ENCODE measurements at regions not wholly inside any gene's neighbourhood (a gene's known extent, or its start where the extent isn't known, plus 50 kb on each side); places are given as distances from the start of the nearest gene placed in this dataset.

- TF ChIP-seq POLR2A (IDR thresholded peaks at IDR 0.05; ENCODE audit: low read length) = no peak
- no peak for TF ChIP-seq GATA1 (IDR thresholded peaks at IDR 0.05; ENCODE audit: low read depth, low read length)
Measured at GRCh38 chr2:122323927-122324326, 568.5 kb downstream of the TSN start.
